ENCODE measurements at regions not wholly inside any gene's neighbourhood (a gene's known extent, or its start where the extent isn't known, plus 50 kb on each side); places are given as distances from the start of the nearest gene placed in this dataset.

DNA sequence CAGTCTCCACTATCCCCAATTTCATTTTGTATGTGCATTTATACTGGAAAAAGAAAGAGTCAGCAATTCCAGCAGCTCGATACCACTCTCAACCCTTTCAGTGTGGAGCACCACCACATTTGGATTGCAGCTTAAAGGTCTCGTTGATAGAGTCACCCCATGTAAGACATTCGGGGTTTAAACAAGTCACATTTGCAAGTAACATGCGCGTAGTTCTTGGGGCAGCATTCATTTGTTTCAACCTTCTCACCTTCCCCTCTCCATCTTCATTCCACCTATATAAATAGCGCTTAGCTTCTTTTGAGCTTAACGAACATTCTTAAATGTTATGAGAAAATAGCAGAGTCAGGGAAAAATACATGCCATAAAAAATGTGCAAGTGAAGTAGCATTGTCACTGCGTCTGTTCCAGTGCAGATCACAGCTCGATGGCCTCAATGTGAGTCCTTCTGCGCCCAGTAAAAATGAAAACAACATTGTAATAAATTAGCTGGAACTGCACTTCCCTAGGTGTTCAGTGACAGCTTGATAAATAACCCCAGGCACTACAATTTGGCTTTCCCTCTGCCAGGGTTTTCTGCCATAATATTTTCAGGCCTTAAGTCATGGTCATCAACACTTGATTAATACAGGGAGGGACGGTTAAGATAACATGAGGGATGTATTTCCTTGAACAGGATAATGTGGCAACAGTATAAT is 737.8 kb upstream of the NRSN1 start:
- ATAC-seq (ENCODE audit: low FRiP score) (no peak), DNase-seq (ENCODE audit: low spot score) (no peak)
- TF ChIP-seq, protein P1, sequence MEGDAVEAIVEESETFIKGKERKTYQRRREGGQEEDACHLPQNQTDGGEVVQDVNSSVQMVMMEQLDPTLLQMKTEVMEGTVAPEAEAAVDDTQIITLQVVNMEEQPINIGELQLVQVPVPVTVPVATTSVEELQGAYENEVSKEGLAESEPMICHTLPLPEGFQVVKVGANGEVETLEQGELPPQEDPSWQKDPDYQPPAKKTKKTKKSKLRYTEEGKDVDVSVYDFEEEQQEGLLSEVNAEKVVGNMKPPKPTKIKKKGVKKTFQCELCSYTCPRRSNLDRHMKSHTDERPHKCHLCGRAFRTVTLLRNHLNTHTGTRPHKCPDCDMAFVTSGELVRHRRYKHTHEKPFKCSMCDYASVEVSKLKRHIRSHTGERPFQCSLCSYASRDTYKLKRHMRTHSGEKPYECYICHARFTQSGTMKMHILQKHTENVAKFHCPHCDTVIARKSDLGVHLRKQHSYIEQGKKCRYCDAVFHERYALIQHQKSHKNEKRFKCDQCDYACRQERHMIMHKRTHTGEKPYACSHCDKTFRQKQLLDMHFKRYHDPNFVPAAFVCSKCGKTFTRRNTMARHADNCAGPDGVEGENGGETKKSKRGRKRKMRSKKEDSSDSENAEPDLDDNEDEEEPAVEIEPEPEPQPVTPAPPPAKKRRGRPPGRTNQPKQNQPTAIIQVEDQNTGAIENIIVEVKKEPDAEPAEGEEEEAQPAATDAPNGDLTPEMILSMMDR (IDR thresholded peaks at IDR 0.05), result no peak

DNA sequence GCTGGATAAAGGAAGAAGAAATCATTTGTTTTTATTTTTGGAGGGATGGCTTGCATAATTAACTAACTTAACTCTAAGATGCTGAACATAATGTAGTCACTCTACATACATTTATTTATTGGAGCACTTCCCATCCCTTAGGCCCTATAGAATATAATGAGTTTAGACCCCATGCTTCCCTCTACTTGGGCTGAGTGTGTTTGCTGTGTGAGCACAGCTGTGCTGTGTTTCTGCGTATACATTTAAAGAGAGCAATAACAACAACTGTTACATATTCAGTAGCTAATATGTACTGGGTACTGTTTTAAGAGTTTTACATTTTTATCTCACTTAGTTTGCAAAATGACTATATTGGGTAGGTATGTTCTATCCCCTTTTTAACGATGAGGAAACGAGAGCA is 736.6 kb upstream of the NRSN1 start:
- TF ChIP-seq, protein P1 (IDR thresholded peaks at IDR 0.05), result no peak
- ATAC-seq (ENCODE audit: low FRiP score) (no peak), DNase-seq (ENCODE audit: low spot score) (no peak)

DNA sequence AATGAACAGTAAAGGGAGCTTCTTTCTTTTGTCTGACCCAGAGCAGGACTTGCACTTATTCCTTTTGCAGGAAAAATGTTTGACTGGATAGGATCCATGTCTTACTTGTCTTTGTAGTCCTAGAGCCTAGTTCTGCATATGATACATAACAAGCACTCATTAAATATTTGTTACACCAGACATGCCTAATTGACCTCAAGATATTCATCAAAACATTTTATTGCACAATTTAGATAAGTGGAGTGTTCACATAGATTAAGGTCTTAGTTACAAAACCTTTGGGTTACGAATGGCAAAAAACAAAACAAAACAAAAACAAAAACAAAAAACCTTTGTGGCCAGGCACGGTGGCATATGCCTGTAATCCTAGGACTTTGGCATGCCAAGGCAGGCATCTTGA is 735.8 kb upstream of the NRSN1 start:
- TF ChIP-seq, protein P1 (IDR thresholded peaks at IDR 0.05), result no peak
- no peak for DNase-seq (ENCODE audit: low spot score)
- ATAC-seq (ENCODE audit: low FRiP score), result no peak

DNA sequence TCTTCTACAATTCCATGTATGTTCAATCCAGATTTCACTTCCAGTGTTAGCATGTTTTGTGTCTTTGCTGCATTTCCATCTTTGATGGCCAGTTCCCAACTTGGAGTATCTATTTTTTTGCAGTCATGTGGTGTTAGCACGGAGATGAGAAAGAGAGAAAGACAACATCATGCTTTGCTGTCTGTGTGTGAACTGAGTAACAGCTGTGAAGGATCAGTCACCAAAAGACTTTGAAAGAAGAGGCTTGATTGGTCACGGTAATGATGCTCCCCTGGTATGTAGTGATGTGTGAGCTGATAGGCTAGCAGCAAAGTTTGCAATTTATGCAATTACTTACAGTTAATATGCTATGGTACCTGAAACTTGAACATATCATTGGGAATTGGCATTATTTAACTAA is 731.3 kb upstream of the NRSN1 start:
- TF ChIP-seq, protein P1 (IDR thresholded peaks at IDR 0.05), result no peak
- no peak for DNase-seq (ENCODE audit: low spot score)
- no peak for ATAC-seq (ENCODE audit: low FRiP score)

DNA sequence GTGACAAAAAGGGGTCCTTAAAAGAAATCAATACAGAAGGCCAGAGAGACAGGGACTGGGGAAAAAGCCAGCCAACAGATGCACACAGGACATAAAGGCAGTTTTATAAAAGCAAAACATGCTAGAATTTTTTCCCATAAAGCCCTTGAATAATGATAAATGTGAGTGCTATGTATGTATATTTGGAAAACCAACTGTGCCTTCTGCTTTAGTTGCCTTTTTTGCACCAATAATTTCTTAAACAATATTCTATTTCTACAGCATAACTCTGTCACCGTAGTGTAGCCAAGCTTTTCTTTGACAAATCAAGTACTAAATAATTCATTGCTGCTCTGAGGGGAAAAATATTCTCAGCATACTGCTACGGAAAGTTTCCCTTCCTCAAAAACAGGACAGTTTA is 730.6 kb upstream of the NRSN1 start:
- TF ChIP-seq, protein P1 (IDR thresholded peaks at IDR 0.05), result no peak
- DNase-seq (ENCODE audit: low spot score), result no peak
- no peak for ATAC-seq (ENCODE audit: low FRiP score)

DNA sequence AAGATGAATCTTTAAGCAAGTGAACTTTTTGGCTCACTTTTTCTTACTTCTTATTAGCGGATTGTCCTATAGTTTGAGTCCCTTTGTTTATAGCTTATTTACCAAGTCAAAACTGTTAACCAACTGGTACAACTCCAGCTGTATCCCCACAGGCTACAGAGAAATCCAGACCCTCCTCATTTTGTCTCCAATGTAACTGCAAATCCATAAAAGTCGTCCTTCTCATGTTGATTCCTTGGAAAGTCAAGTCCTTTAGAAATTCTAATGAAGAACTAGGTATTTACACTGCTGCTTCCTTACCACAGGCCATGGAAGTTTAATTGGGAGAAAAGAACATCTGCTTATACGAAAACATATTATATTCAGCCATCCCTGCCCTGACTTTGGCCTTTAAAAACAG is 729.1 kb upstream of the NRSN1 start:
- no peak for DNase-seq (ENCODE audit: low spot score)

DNA sequence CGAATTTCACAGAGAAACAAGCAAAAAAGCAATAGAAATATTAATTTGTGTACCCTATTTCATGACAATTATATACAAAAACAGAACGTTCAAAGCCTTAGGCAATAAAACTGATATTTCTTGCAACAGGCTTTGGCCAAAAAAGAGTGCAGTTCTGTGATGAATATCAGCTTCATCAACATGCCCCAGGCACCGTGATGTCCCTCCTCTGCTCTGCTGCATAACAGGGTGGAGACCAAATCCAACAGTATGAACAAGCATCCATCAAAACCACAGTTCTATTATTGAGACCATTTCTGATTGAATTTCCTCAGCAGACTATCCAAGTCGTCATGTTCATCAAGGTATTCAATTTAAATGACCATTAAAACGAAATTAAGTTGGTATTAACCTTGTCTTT is 722.6 kb upstream of the NRSN1 start:
- TF ChIP-seq, protein P1 (IDR thresholded peaks at IDR 0.05), result no peak
- DNase-seq (ENCODE audit: low spot score) (no peak), ATAC-seq (ENCODE audit: low FRiP score) (no peak)

More for the DNA sequence above, 729.1 kb upstream of the NRSN1 start:
- TF ChIP-seq, protein P1 (IDR thresholded peaks at IDR 0.05), result no peak
- no peak for ATAC-seq (ENCODE audit: low FRiP score)
